HG03097 (cell line): ENCODE measurements at regions not wholly inside any gene's neighbourhood (a gene's known extent, or its start where the extent isn't known, plus 50 kb on each side); places are given as distances from the start of the nearest gene placed in this dataset.
"Not testable (repeated sequence)": the region's sequence is repeated elsewhere in the genome, so short reads cannot be mapped to it uniquely, and the experiment has no call there.

ENCODE experiments used
- ATAC-seq: cut with Tn5 transposase; IDR thresholded peaks from one replicate; pipeline ENCODE4 v1.9.1; 2021; ENCODE audit not compliant: unreplicated experiment, low FRiP score

DNA sequence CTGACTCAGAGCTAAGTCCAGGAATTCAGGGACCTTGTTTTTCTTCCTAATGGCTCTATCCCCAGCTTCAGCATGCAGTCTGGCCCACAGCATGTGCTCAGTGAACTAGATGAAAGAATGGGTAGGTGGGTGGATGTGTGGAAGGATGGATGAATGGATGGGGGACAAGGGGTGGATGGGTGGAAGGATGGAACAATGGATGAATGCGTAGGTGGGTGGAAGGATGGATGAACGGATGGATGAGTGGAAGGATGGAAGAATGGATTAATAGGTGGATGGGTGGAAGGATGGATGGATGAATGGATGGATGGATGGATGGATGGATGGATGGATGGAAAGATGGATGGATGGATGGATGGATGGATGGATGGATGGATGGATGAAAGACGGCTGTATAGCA is 79.7 kb upstream of the SFSWAP start:
- ATAC-seq = no peak

GRCh38 chr12:131631889-131632651 is 78.8 kb upstream of the SFSWAP start:
- not testable (repeated sequence) for ATAC-seq

DNA sequence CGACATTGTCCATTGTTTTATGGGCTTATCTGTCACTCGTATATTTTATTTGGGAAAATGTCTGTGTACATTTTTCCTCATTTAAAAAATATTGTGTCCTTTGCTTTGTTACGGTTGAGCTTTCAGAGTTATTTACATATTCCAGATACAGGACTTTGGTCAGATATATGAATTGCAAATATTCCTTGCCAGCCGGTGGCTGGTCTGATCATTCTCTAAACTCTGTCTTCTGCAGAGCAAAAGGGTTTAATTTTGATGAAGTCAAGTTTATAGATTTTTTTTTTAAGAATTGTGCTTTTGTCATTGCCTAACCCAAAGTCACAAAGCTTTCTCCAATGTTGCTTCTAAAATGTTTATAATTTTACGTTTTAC is 78.3 kb upstream of the SFSWAP start:
- not testable (repeated sequence) for ATAC-seq

DNA sequence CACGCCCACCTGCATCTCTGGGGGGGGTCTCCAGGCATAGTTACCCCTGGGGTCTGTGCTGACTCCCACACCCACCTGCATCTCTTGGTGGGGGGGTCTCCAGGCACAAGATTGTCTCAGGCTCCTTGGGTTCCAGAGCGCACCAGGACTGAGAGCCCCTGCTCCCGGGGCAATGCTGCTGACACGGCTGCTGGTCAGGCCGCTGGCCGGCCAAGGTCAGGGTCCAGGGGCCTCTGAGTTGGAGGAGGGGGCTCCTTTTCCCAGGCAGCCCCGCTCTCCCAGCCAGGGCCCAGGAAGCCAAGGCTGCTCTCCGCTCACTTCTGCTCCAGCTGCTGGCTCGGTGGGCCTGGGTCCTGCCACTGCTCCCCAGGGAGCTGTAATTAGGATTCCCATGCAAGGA is 77.3 kb upstream of the SFSWAP start:
- ATAC-seq = not testable (repeated sequence)

DNA sequence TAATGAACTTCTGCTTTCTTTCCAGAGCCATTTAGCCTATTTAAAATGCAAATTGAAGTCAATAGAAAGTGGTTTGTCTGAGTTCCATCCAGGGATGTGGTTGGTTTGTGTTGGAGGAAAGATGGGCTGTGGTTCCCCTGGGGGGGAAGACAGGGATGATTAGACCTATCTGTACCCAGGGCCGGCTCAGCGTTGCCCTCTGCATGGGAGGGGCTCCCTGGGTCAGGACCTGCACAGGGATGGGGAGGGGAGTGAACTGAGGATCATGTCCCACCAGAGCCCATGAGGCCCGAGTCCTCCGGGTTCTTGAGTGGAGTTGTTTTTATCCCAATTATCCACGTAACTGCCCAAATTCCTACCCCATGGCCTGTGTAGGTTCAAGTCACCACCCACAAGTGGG is 76.9 kb upstream of the SFSWAP start:
- no peak for ATAC-seq

DNA sequence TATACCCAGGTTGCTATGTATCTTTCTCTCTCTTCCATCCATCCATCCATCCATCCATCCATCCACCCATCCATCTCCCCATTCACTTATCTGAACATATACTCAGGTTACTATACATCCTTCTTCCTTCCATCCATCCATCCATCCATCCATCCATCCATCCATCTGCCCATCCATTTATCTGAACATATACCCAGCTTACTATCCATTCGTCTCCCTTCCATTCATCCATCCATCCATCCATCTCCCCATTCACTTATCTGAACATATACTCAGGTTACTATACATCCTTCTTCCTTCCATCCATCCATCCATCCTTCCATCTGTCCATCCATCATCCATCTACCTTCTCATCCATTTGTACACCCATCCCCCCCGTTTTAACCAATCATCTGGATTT is 75.9 kb upstream of the SFSWAP start:
- not testable (repeated sequence) for ATAC-seq

DNA sequence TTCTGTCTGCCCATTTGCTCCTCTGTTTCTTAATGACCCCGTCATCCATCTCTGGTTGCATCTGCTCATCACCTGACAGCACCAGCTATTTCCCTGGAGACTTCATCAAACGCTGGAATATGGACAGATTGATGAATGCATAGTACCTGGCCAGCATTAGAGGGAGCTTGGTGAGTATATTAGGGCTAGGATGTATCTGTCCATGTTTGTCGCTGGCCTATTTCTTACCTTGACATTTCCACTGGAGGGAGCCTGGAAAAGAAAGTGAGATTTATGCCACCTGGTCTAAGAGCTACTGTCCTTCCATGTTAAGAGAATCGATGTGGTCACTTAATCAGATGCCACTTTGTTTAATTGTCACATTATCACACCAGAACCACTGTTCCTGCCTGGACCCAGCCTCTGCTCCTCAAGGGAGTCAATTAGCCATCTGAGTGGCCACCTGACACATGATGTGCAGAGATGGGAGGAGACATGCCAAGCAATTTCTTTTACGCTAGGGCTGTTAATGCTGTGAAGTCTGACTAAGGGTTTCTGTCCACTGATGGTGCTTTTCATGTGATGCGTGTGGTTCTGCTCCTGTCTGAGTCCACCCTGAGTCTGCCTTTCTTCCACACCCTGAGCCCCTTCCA is 75.3 kb upstream of the SFSWAP start:
- no peak for ATAC-seq

DNA sequence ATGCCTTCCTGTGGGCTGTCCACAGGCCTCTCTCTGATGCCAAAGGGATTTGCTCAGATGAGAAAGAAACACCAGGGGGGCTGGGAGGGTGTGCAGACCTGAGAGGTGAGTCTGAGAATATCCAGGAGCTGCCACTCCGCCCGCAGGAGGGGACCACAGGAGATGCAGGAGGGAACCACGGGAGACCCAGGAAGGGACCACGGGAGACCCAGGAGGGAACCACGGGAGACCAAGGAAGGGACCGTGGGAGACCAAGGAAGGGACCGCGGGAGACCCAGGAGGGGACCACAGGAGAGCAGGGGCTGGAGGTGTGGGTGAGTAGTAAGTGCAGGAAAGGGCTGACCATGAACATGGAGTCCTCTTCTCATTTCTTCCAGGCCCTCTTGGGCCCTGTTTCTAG is 74.6 kb upstream of the SFSWAP start:
- no peak for ATAC-seq

DNA sequence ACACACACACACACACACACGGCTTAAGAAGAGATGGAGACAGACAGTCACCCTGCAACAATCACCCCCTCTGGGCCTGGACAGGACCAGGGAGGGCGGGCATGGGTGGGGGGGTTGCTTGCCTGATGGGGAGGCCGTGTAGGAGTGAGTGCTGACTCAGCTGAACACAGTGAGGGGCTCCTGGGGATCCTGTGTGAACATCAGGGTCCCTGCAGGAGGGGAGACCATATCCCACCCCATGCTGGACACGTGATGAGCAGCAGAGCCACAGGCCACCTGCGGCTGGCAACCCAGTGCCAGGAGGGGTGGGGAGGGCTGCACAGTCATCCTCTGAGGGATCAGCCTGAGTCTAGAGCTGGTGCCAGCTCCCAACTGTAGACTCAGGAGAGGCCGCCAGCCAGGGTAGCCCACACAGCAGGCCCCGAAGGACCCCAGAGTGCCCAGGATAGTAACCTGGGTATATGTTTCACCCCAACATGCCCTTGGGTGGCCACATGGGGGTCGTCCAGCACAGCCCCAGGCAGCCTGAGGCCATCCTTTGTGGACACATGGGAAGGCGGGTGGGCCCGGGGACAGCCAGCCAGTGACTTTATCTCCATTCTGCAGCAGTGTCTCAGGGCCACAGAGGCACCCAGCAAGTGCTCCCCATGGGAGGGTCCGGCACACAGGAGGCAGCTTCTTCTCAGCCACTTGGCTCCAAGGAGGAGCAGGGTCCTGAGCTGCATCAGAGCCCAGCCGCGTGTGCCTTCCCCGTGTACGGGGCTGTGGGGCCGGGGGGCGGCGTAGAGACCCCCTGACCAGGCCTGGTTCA is 73.7 kb upstream of the SFSWAP start:
- ATAC-seq = no peak

DNA sequence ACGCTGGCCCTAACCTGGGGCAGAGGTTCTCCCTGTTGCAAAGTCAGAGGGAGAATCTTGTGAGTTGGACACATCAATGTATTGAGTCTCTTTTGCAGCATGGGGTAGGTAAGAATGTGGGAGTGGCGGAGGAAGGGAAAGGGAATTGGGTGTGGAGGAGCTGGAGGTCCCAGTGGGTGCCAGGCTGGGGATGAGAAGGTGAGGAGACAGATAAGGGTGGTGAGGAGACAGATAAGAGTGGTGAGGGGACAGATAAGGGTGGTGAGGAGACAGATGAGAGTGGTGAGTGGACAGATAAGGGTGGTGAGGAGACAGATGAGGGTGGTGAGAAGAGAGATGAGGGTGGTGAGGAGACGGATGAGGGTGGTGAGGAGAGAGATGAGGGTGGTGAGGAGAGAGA is 72.9 kb upstream of the SFSWAP start:
- no peak for ATAC-seq

GRCh38 chr12:131639270-131639940 is 71.5 kb upstream of the SFSWAP start:
- no peak for ATAC-seq

- no peak for ATAC-seq
These were observed 70.4 kb upstream of the SFSWAP start for GRCh38 chr12:131640525-131640924.

GRCh38 chr12:131641315-131641714 is 69.6 kb upstream of the SFSWAP start:
- no peak for ATAC-seq

DNA sequence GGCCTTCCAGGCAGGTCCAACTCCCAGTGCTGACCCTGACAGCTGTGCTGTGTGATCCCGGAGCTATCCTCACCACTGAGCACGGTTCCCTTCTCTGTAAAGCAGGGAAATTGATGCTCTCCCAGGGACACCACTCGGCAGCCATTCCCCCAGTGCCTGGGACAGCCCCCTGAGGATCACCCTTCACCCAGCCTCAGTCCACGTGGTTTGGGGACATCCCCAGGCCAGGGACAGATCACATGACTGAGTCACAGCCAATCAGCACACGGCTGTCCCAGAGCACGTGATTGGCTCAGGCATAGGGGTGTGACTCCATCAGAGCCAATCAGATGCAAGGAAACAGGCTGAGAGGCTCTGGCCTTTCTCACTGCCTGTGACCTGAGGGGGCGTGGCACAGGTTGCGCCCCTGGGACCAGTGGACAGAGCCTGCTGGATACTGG is 68.8 kb upstream of the SFSWAP start:
- no peak for ATAC-seq

DNA sequence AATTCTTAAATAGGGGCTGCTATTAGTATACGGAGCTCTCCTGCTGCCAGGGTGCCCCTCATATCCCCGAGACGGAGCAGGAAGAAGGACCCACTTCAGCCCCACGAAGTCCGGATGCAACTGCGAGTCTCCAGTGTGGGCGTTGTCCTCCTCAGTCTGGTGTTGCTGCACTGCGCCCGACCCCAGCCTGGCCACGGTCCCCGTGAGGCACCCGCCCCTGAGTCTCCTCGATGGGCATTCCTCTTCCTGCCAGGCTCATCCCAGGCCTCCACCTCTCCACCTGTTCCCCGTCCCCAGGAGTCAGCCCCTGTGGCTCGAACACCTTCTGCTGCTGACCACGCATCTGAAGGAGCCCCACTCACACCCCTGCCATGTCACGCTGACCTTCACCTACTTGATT is 68.1 kb upstream of the SFSWAP start:
- ATAC-seq = no peak

DNA sequence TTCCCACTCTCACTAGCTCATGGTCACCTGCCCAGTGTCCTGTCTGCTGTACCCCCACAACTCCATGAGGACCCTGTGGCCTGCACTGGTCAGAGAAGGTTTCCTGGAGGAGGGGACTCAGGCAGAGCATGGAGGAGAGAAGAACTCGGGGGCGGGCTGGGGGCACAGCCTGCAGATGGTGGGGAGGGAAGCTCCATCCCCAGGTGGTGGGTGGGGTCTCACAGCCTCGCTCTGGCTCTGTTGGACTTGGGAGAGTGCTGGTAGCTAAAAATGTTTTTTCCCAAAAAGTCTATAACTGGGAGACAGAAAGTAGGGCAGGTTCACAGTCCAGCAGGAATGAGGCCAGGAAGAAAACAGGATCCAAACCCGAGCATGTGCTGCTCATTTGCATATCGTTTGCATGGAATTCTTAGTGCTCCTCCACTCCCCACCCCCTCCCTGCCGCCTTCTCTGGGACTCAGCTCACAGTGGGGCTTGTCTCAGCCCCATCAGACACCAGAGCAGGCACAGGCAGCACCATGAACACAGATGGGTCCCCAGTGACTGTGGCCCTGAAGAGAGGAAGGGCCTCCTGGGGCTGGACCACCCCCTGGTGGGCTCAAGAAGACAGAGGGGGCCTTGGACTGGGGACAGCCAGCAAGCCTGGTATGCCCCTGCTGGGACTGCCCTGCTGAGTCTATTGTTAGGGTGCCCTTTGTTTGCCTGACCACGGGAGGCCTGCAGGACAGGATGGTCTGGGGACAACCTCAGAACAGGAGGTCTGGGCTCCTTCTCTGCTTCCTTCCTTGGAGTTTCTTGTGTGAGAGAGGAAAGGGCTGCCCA is 67.0 kb upstream of the SFSWAP start:
- no peak for ATAC-seq

DNA sequence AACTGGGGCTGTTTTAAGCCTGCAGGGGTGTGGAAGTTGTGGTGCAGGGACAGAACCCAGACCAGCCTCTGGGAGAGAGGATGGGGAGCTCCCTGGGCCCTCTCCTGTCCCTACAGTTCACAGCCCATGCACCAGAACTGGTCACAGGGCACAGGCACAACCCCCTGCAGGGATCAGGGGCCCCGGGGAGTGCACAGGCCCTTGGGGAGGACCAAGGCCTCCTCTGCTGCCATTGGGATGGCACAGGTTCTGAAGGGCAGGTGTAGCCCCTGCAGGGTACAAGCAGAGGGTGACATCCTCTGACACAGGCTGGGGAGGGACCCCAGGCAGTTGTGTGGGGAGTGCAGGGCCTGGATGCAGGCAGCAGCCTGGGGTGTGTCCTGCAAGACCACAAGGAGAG is 66.4 kb upstream of the SFSWAP start:
- ATAC-seq = no peak

DNA sequence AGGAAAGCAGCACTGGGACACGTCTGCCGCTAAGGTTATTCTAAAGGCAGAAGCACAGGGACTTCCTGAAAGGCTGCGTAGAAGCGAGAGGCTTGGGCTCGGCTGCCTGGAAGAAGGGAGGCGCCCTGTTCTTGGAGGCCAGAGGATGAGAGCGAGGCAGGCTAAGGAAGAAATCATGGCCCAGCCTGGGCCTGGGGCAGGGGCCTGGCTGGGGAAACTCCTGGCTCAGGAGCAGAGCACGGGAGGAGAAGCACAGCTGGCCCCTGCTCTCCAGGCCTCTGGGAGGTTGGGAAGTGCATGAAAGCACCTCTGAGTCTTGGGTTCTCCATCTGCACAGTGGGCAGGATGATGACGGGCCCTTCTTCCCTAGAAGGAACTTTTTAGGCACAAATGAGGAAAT is 66.0 kb upstream of the SFSWAP start:
- ATAC-seq = not testable (repeated sequence)

DNA sequence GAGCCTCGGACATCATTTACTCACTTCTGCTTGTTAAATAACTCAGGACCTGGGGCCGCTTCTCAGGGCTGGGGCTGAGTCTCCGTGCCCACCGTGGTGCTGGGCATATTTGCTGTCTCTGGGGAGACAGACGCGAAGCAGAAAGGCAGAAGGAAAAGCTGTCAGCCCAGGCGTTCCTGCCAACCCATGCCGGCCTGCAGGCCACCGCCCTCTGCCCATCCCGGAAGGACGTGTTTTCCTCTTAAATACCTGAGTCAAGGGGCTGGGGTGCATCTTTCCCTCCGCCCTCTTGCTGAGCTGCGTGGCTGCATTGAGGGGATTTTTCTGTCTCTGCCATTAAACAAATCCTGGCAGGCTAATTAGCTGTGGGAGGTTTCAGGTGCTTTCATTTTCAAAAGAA is 65.3 kb upstream of the SFSWAP start:
- ATAC-seq = not testable (repeated sequence)

- not testable (repeated sequence) for ATAC-seq
These were observed 64.4 kb upstream of the SFSWAP start for GRCh38 chr12:131646444-131646843.
